ENCODE measurements at regions not wholly inside any gene's neighbourhood (a gene's known extent, or its start where the extent isn't known, plus 50 kb on each side); places are given as distances from the start of the nearest gene placed in this dataset.
A peak's percentile ranks its signal among the peaks of the same experiment; 100 is the strongest.

DNA sequence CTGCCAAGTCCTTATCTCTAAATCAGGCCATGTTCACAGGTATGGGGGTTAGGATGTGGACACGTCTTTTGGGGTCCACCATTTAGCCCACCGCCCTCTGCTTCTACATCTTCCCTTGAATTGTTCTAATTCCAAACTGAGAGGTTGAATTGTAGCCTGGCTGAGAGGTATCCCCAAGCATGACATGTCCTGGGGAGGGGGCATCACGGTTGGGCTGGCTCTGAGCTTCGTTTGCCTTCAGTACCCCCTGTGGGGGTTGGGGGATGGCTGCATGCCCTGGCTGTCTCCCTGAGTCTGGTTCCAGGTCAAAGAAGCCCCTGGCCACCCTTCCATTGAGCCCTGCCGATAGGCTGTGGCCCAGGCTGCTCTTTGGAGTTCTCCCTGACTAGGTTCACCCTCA lies 204.6 kb downstream of the GLRX3 start:
- Histone ChIP-seq H3K9me1 (ENCODE audit: control insufficient read depth, extremely low read depth, insufficient read depth, low read length) (no peaks in the 10 kb centered on the region), H3K4me2 (ENCODE audit: control insufficient read depth, extremely low read depth, insufficient read depth, low read depth, low read length) (no peak overlapping the region), H3K79me2 (ENCODE audit: control insufficient read depth, insufficient read depth, low read length) (no peaks in the 10 kb centered on the region), H4K20me1 (ENCODE audit: control insufficient read depth, extremely low read depth, insufficient read depth, low read length) (no peaks in the 10 kb centered on the region), H3K36me3 (ENCODE audit: control insufficient read depth in 2 of 2, extremely low read depth in 1 of 2, insufficient read depth in 2 of 2, low read length in 2 of 2) (no peaks in the 10 kb centered on the region), H2AFZ (ENCODE audit: control insufficient read depth, low read length) (no peak overlapping the region), H3K4me1 (ENCODE audit: control insufficient read depth, extremely low read depth, insufficient read depth, low read length) (no peaks in the 10 kb centered on the region), H3K4me3 (ENCODE audit: control insufficient read depth in 2 of 3, extremely low read depth in 1 of 3, insufficient read depth in 2 of 3, low read depth in 1 of 3, low read length in 3 of 3) (no peak overlapping the region), H3K9ac (ENCODE audit: control insufficient read depth, extremely low read depth, insufficient read depth, low read length) (no peak overlapping the region), H3K27me3 (ENCODE audit: control insufficient read depth, extremely low read depth, insufficient read depth, low read length) (no peaks in the 10 kb centered on the region), H3K9me3 (ENCODE audit: control insufficient read depth, low read depth, low read length) (peaks cover 9% of the 10 kb centered on the region), H3K27ac (ENCODE audit: control insufficient read depth, insufficient read depth, low read length) (no peak overlapping the region)
- DNase-seq (ENCODE audit: low read depth, low spot score) (no peak), FAIRE-seq (no peak)
- TF ChIP-seq, protein P1, sequence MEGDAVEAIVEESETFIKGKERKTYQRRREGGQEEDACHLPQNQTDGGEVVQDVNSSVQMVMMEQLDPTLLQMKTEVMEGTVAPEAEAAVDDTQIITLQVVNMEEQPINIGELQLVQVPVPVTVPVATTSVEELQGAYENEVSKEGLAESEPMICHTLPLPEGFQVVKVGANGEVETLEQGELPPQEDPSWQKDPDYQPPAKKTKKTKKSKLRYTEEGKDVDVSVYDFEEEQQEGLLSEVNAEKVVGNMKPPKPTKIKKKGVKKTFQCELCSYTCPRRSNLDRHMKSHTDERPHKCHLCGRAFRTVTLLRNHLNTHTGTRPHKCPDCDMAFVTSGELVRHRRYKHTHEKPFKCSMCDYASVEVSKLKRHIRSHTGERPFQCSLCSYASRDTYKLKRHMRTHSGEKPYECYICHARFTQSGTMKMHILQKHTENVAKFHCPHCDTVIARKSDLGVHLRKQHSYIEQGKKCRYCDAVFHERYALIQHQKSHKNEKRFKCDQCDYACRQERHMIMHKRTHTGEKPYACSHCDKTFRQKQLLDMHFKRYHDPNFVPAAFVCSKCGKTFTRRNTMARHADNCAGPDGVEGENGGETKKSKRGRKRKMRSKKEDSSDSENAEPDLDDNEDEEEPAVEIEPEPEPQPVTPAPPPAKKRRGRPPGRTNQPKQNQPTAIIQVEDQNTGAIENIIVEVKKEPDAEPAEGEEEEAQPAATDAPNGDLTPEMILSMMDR (optimal IDR thresholded peaks at IDR 0.05 in 1 of 3, IDR thresholded peaks at IDR 0.05 in 1 of 3, conservative IDR thresholded peaks at IDR 0.05 in 1 of 3; ENCODE audit: extremely low read depth in 1 of 3, insufficient read depth in 2 of 3, low read length in 3 of 3): no peak
- TF ChIP-seq EZH2 (IDR thresholded peaks at IDR 0.05; ENCODE audit: low read length): no peak
- dilution Hi-C loops (cut with MboI; ENCODE audit: extremely low pct_ligation_motif_present, low sequenced_read_pairs): no loop called here

DNA sequence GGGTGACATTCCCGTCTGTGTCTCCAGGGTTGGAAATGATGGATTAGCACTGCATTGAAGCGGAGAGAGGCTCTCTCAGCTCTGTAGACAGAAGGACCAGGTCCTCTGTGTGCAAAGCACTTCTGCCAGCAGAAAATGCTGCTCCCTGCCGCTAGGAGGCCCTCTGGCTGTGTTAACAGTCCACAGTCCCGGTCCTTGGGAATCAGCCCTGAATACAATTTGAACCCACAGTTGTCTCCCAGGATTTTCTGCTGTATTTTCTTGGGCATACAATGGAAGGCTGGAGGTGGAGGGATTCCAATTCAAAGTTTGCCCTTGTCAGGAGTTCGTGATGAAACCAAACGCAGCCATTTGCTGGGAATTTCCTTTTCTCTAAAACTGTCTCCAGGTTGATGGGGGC lies 205.2 kb downstream of the GLRX3 start:
- Histone ChIP-seq H3K27ac (ENCODE audit: control insufficient read depth, insufficient read depth, low read length) (no peak overlapping the region), H3K9me1 (ENCODE audit: control insufficient read depth, extremely low read depth, insufficient read depth, low read length) (no peaks in the 10 kb centered on the region), H4K20me1 (ENCODE audit: control insufficient read depth, extremely low read depth, insufficient read depth, low read length) (no peaks in the 10 kb centered on the region), H3K4me2 (ENCODE audit: control insufficient read depth, extremely low read depth, insufficient read depth, low read depth, low read length) (no peak overlapping the region), H3K79me2 (ENCODE audit: control insufficient read depth, insufficient read depth, low read length) (no peaks in the 10 kb centered on the region), H3K4me1 (ENCODE audit: control insufficient read depth, extremely low read depth, insufficient read depth, low read length) (no peaks in the 10 kb centered on the region), H3K9ac (ENCODE audit: control insufficient read depth, extremely low read depth, insufficient read depth, low read length) (no peak overlapping the region), H3K9me3 (ENCODE audit: control insufficient read depth, low read depth, low read length) (peaks cover 9% of the 10 kb centered on the region), H3K4me3 (ENCODE audit: control insufficient read depth in 2 of 3, extremely low read depth in 1 of 3, insufficient read depth in 2 of 3, low read depth in 1 of 3, low read length in 3 of 3) (no peak overlapping the region), H3K36me3 (ENCODE audit: control insufficient read depth in 2 of 2, extremely low read depth in 1 of 2, insufficient read depth in 2 of 2, low read length in 2 of 2) (no peaks in the 10 kb centered on the region), H2AFZ (ENCODE audit: control insufficient read depth, low read length) (no peak overlapping the region), H3K27me3 (ENCODE audit: control insufficient read depth, extremely low read depth, insufficient read depth, low read length) (no peaks in the 10 kb centered on the region)
- no peak for FAIRE-seq
- dilution Hi-C loops (cut with MboI; ENCODE audit: extremely low pct_ligation_motif_present, low sequenced_read_pairs): no loop called here
- DNase-seq (ENCODE audit: low read depth, low spot score): no peak
- TF ChIP-seq, protein P1 (optimal IDR thresholded peaks at IDR 0.05 in 1 of 3, IDR thresholded peaks at IDR 0.05 in 1 of 3, conservative IDR thresholded peaks at IDR 0.05 in 1 of 3; ENCODE audit: extremely low read depth in 1 of 3, insufficient read depth in 2 of 3, low read length in 3 of 3): peak in 1 of 3 experiments; percentile 36
- no peak for TF ChIP-seq EZH2 (IDR thresholded peaks at IDR 0.05; ENCODE audit: low read length)
